Pulmonary artery endothelial cell (primary cell): ENCODE measurements at regions not wholly inside any gene's neighbourhood (a gene's known extent, or its start where the extent isn't known, plus 50 kb on each side); places are given as distances from the start of the nearest gene placed in this dataset.

Source experiments
- DNase-seq: peaks from one replicate; pipeline ENCODE4 v3.0.0-alpha.2; 2011; ENCODE audit warnings: low read depth, low spot score

- no peak for DNase-seq
Observed at GRCh38 chrX:13103914-13104274, 59.5 kb upstream of the FAM9C start.

- DNase-seq: no peak
Observed at GRCh38 chrX:13103188-13103913, 58.9 kb upstream of the FAM9C start.

GRCh38 chrX:13102636-13103035 is 58.2 kb upstream of the FAM9C start:
- DNase-seq: no peak

GRCh38 chrX:13101441-13102139 is 57.2 kb upstream of the FAM9C start:
- peak; percentile 82 for DNase-seq

- peak; percentile 44 for DNase-seq
Observed at GRCh38 chrX:13099121-13099520, 54.7 kb upstream of the FAM9C start.

GRCh38 chrX:13096728-13097127 is 52.3 kb upstream of the FAM9C start:
- no peak for DNase-seq

- DNase-seq: no peak
Observed at GRCh38 chrX:13094828-13095341, 50.5 kb upstream of the FAM9C start.

- no peak for DNase-seq
Observed at GRCh38 chrX:13094374-13094773, 50.0 kb upstream of the FAM9C start.
